ENCODE measurements at regions not wholly inside any gene's neighbourhood (a gene's known extent, or its start where the extent isn't known, plus 50 kb on each side); places are given as distances from the start of the nearest gene placed in this dataset.

DNA sequence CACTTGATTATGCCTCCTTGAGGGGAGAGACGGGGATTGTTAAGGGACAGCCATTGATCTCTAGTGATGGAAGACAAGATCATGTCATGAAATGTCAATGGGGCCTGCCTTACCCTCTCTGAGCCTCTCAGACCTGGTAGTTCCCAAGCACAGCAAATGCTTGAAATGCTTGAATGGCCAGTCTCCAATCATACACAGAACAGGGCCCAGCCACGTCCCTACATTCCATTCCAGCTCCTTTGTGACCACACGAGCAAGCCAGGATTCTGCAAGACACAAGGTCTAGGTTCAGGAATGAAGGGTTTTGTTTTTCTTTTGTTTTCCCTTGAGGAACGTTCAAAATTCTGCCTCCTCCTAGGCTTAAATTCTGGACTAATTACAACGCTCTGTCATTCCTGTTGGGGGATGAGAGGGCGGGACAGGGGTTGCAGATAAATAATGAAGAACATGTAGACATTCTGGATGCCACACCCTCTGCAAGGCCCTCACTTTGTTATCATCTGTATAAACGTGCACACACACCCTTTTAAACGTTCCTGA lies 98.1 kb upstream of the YPEL5 start:
- no peak for TF ChIP-seq EZH2 (IDR thresholded peaks at IDR 0.05; ENCODE audit: low read depth, unreplicated experiment)
- TF ChIP-seq, protein P1, sequence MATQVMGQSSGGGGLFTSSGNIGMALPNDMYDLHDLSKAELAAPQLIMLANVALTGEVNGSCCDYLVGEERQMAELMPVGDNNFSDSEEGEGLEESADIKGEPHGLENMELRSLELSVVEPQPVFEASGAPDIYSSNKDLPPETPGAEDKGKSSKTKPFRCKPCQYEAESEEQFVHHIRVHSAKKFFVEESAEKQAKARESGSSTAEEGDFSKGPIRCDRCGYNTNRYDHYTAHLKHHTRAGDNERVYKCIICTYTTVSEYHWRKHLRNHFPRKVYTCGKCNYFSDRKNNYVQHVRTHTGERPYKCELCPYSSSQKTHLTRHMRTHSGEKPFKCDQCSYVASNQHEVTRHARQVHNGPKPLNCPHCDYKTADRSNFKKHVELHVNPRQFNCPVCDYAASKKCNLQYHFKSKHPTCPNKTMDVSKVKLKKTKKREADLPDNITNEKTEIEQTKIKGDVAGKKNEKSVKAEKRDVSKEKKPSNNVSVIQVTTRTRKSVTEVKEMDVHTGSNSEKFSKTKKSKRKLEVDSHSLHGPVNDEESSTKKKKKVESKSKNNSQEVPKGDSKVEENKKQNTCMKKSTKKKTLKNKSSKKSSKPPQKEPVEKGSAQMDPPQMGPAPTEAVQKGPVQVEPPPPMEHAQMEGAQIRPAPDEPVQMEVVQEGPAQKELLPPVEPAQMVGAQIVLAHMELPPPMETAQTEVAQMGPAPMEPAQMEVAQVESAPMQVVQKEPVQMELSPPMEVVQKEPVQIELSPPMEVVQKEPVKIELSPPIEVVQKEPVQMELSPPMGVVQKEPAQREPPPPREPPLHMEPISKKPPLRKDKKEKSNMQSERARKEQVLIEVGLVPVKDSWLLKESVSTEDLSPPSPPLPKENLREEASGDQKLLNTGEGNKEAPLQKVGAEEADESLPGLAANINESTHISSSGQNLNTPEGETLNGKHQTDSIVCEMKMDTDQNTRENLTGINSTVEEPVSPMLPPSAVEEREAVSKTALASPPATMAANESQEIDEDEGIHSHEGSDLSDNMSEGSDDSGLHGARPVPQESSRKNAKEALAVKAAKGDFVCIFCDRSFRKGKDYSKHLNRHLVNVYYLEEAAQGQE (IDR thresholded peaks at IDR 0.05; ENCODE audit: unreplicated experiment): no peak
- no peak for TF ChIP-seq ZNF462 (CRISPR knock-in tag; IDR thresholded peaks at IDR 0.05)
- TF ChIP-seq, protein P2, sequence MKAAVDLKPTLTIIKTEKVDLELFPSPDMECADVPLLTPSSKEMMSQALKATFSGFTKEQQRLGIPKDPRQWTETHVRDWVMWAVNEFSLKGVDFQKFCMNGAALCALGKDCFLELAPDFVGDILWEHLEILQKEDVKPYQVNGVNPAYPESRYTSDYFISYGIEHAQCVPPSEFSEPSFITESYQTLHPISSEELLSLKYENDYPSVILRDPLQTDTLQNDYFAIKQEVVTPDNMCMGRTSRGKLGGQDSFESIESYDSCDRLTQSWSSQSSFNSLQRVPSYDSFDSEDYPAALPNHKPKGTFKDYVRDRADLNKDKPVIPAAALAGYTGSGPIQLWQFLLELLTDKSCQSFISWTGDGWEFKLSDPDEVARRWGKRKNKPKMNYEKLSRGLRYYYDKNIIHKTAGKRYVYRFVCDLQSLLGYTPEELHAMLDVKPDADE (IDR thresholded peaks at IDR 0.05): no peak
- TF ChIP-seq EZH2phosphoT487 (IDR thresholded peaks at IDR 0.05; ENCODE audit: unreplicated experiment): no peak
- TF ChIP-seq CTCF (conservative IDR thresholded peaks at IDR 0.05; ENCODE audit: low read depth in 2 of 2): no peak
- no peak for TF ChIP-seq ZNF114 (CRISPR knock-in tag; IDR thresholded peaks at IDR 0.05)
- no peak for TF ChIP-seq CREB1 (CRISPR knock-in tag; IDR thresholded peaks at IDR 0.05; ENCODE audit: low read depth)
- TF ChIP-seq STAT1 (IDR thresholded peaks at IDR 0.05; ENCODE audit: unreplicated experiment): no peak
- TF ChIP-seq POLR2AphosphoS5 (IDR thresholded peaks at IDR 0.05; ENCODE audit: low read depth): no peak
- no peak for TF ChIP-seq ZNF331 (CRISPR knock-in tag; IDR thresholded peaks at IDR 0.05; ENCODE audit: low read depth)
- TF ChIP-seq JUNB (IDR thresholded peaks at IDR 0.05; ENCODE audit: unreplicated experiment): no peak
- no peak for TF ChIP-seq NANOG (IDR thresholded peaks at IDR 0.05; ENCODE audit: borderline replicate concordance)
- no peaks in the 10 kb centered on the region for H3K36me3 ChIP-seq (ENCODE audit: insufficient read depth)
- H2AFZ ChIP-seq: no peak overlapping the region
- no peaks in the 10 kb centered on the region for H4K20me1 ChIP-seq (replicated peaks; ENCODE audit: insufficient read depth)
- no peaks in the 10 kb centered on the region for H3K36me3 Mint-ChIP-seq (ENCODE audit: low read depth)
- H3K4me3 Mint-ChIP-seq: no peak overlapping the region
- no peak overlapping the region for H3K4me3 ChIP-seq
- H3K4me2 ChIP-seq: no peak overlapping the region
- peaks cover 11% of the 10 kb centered on the region; the same call in 1 of the 2 replicates for H3K9me2 ChIP-seq (ENCODE audit: insufficient read depth)
- no peak overlapping the region for H3K27ac ChIP-seq (ENCODE audit: low read depth)
- no peaks in the 10 kb centered on the region for H3K4me1 ChIP-seq (ENCODE audit: insufficient read depth)
- DNase-seq (ENCODE audit: low spot score) (peak; percentile 15), ATAC-seq (no peak)
- H3K27ac Mint-ChIP-seq: no peak overlapping the region
- H3K27me3 Mint-ChIP-seq (ENCODE audit: insufficient read depth, low read depth, poor library complexity): no peaks in the 10 kb centered on the region
- H3K27me3 ChIP-seq (ENCODE audit: insufficient read depth): no peaks in the 10 kb centered on the region
- no peaks in the 10 kb centered on the region for H3K79me2 ChIP-seq (replicated peaks; ENCODE audit: insufficient read depth)
- H3F3A ChIP-seq (replicated peaks; ENCODE audit: low read depth): no peaks in the 10 kb centered on the region
- H3K4me1 Mint-ChIP-seq: no peaks in the 10 kb centered on the region
- no peaks in the 10 kb centered on the region for H3K9me3 Mint-ChIP-seq

Data from GM23338 (cell line).